SK-N-SH (cell line): ENCODE measurements at regions not wholly inside any gene's neighbourhood (a gene's known extent, or its start where the extent isn't known, plus 50 kb on each side); places are given as distances from the start of the nearest gene placed in this dataset.
A peak's percentile ranks its signal among the peaks of the same experiment; 100 is the strongest.

Source experiments
- CTCF ChIA-PET: fragments of 300-600, 350-600 bp; formaldehyde crosslinking; extraction: SDS; loops from one replicate; lab custom pipeline; 2021; lab: Yijun Ruan, JAX
- POLR2A ChIA-PET: fragments of 350-600 bp; sonication (Branson Sonifier 250); formaldehyde crosslinking; extraction: SDS; loops from one replicate; lab custom pipeline; 2020; ENCODE audit warnings: antibody characterized with exemption, inconsistent platforms; lab: Yijun Ruan, JAX
- DNase-seq: peaks from one replicate; pipeline ENCODE4 v3.0.0; 2012
- H2AFZ ChIP-seq: fragments of 200-600 bp; sonication (generic); 2 replicates; pipeline ENCODE4 v1.8.1; 2016; ENCODE audit warnings: antibody characterized with exemption, mild to moderate bottlenecking, low read depth
- H3F3A ChIP-seq: fragments of 200-600 bp; sonication (generic); replicated peaks from 2 replicates; pipeline ENCODE3; 2016; ENCODE audit warnings: antibody characterized with exemption, mild to moderate bottlenecking; ENCODE audit not compliant: insufficient read depth
- H3K27ac ChIP-seq, 2 experiments: fragments of 200-500 bp in 1 of 2; fragments of 200-600 bp in 1 of 2; sonication (Bioruptor generic) in 1 of 2; sonication (generic), shearing (Covaris generic) in 1 of 2; 2 replicates each; pipeline versions ENCODE4 v1.5.1 to v1.6.1; 2014 to 2016; ENCODE audit warnings: low read depth in 2 of 2, inconsistent platforms in 1 of 2, low read length in 1 of 2, mild to moderate bottlenecking in 1 of 2, mixed read lengths in 1 of 2
- H3K27me3 ChIP-seq: fragments of 200-600 bp; sonication (generic), shearing (Covaris generic); 2 replicates; pipeline ENCODE4 v1.6.1; 2016; ENCODE audit warnings: mixed run types; ENCODE audit not compliant: insufficient read depth
- H3K36me3 ChIP-seq, 2 experiments: fragments of 200-500 bp in 1 of 2; fragments of 200-600 bp in 1 of 2; sonication (Bioruptor generic) in 1 of 2; sonication (generic) in 1 of 2; replicated peaks in 1 of 2; 2 replicates each; pipeline versions ENCODE3 to v1.5.1; 2014 to 2016; ENCODE audit warnings: low read length in 1 of 2, mild to moderate bottlenecking in 1 of 2; ENCODE audit not compliant: insufficient read depth in 2 of 2, control insufficient read depth in 1 of 2
- H3K4me1 ChIP-seq, 2 experiments: fragments of 200-500 bp in 1 of 2; fragments of 200-600 bp in 1 of 2; sonication (Bioruptor generic) in 1 of 2; sonication (generic), shearing (Covaris generic) in 1 of 2; 2 replicates each; pipeline versions ENCODE4 v1.5.1 to v1.6.1; 2014 to 2016; ENCODE audit warnings: low read depth in 1 of 2, low read length in 1 of 2, mixed run types in 1 of 2; ENCODE audit not compliant: insufficient read depth in 2 of 2, control insufficient read depth in 1 of 2
- H3K4me2 ChIP-seq: fragments of 200-600 bp; sonication (generic), shearing (Covaris generic); 2 replicates; pipeline ENCODE4 v1.6.1; 2017; ENCODE audit warnings: mixed run types
- H3K4me3 ChIP-seq, 2 experiments: fragments of 200-500 bp in 1 of 2; fragments of 200-600 bp in 1 of 2; sonication (Bioruptor generic) in 1 of 2; sonication (generic), shearing (Covaris generic) in 1 of 2; 2 replicates each; pipeline versions ENCODE4 v1.5.1 to v1.8.1; 2014 to 2016; ENCODE audit warnings: low read depth in 2 of 2, inconsistent platforms in 1 of 2, low read length in 1 of 2, mild to moderate bottlenecking in 1 of 2, mixed read lengths in 1 of 2, moderate library complexity in 1 of 2
- H3K79me2 ChIP-seq: fragments of 200-600 bp; sonication (generic); 2 replicates; pipeline ENCODE4 v1.8.1; 2017; ENCODE audit warnings: mild to moderate bottlenecking; ENCODE audit not compliant: insufficient read depth
- H3K9ac ChIP-seq: fragments of 200-600 bp; sonication (generic); 2 replicates; pipeline ENCODE4 v1.6.1; 2017; ENCODE audit warnings: mixed run types
- H3K9me2 ChIP-seq: fragments of 200-600 bp; sonication (generic); 2 replicates; pipeline ENCODE4 v1.6.1; 2017; ENCODE audit warnings: mixed run types
- H3K9me3 ChIP-seq: fragments of 200-600 bp; sonication (generic); 2 replicates; pipeline ENCODE4 v1.6.1; 2017; ENCODE audit warnings: mixed run types, mild to moderate bottlenecking, moderate library complexity
- H4K20me1 ChIP-seq: fragments of 200-600 bp; sonication (generic); 2 replicates; pipeline ENCODE4 v1.6.1; 2017; ENCODE audit warnings: mild to moderate bottlenecking, mixed run types; ENCODE audit not compliant: insufficient read depth
- CHD2 ChIP-seq: fragments of 150-350 bp; IDR thresholded peaks from 2 replicates; pipeline ENCODE4 v1.6.1; 2018; ENCODE audit warnings: low read length; ENCODE audit not compliant: partially characterized antibody
- CTCF ChIP-seq: fragments of 200-600 bp; sonication (generic); IDR thresholded peaks from 2 replicates; pipeline ENCODE4 v1.6.1; 2017; ENCODE audit warnings: antibody characterized with exemption, mild to moderate bottlenecking, moderate library complexity
- ELF1 ChIP-seq: IDR thresholded peaks from 2 replicates; pipeline ENCODE4 v1.4.0; 2012
- FOSL2 ChIP-seq: IDR thresholded peaks from 2 replicates; pipeline ENCODE4 v1.4.0; 2012; ENCODE audit warnings: low read depth, mild to moderate bottlenecking, moderate library complexity, borderline replicate concordance
- FOXJ3 ChIP-seq: sonication (generic); formaldehyde crosslinking; IDR thresholded peaks from 2 replicates; pipeline ENCODE4 v1.5.1; 2020; ENCODE audit warnings: mild to moderate bottlenecking, missing genetic modification reagents
- FOXM1 ChIP-seq: IDR thresholded peaks from 2 replicates; pipeline ENCODE4 v1.4.0; 2012; ENCODE audit warnings: low read depth, mild to moderate bottlenecking
- GABPA ChIP-seq: IDR thresholded peaks from 2 replicates; pipeline ENCODE4 v1.4.0; 2012; ENCODE audit warnings: low read depth, mild to moderate bottlenecking
- GATA2 ChIP-seq: sonication (generic); formaldehyde crosslinking; IDR thresholded peaks from 2 replicates; pipeline ENCODE4 v1.5.0; 2020; ENCODE audit warnings: mild to moderate bottlenecking, missing genetic modification reagents
- JUND ChIP-seq: IDR thresholded peaks from 2 replicates; pipeline ENCODE4 v1.4.0; 2012
- MEF2A ChIP-seq: IDR thresholded peaks from 2 replicates; pipeline ENCODE4 v1.4.0; 2012; ENCODE audit warnings: low read depth, borderline replicate concordance
- NFIC ChIP-seq: IDR thresholded peaks from 2 replicates; pipeline ENCODE4 v1.4.0; 2012; ENCODE audit warnings: borderline replicate concordance
- PBX3 ChIP-seq: IDR thresholded peaks from 2 replicates; pipeline ENCODE4; 2012
- RAD21 ChIP-seq: IDR thresholded peaks from 2 replicates; pipeline ENCODE4 v1.6.1; 2012; ENCODE audit warnings: mild to moderate bottlenecking, low read length
- RCOR1 ChIP-seq: fragments of 150-350 bp; IDR thresholded peaks from 2 replicates; pipeline ENCODE4 v1.6.1; 2017; ENCODE audit warnings: antibody characterized with exemption, low read length
- RXRA ChIP-seq: IDR thresholded peaks from 2 replicates; pipeline ENCODE4 v1.4.0; 2012; ENCODE audit warnings: low read depth, mild to moderate bottlenecking, borderline replicate concordance
- TAF1 ChIP-seq: IDR thresholded peaks from 2 replicates; pipeline ENCODE4 v1.6.1; 2012; ENCODE audit warnings: low read depth, mild to moderate bottlenecking, low read length, moderate library complexity, borderline replicate concordance
- USF1 ChIP-seq: IDR thresholded peaks from 2 replicates; pipeline ENCODE4 v1.4.0; 2012; ENCODE audit warnings: low read depth, borderline replicate concordance
- YY1 ChIP-seq: IDR thresholded peaks from 2 replicates; pipeline ENCODE4 v1.4.0; 2012; ENCODE audit warnings: low read depth, mild to moderate bottlenecking
- WGBS: methylation state at CpG from one replicate; pipeline ENCODE4 v1.1.6; 2017; ENCODE audit warnings: low lambda C conversion rate; 5-methylcytosine and 5-hydroxymethylcytosine counted together

- Histone ChIP-seq H4K20me1 (no peaks in the 10 kb centered on the region), H3K9me3 (no peaks in the 10 kb centered on the region), H3K27me3 (no peaks in the 10 kb centered on the region), H3K9me2 (no peaks in the 10 kb centered on the region), H3K9ac (no peak overlapping the region), H3K4me1 (peaks cover 0 to 18% of the 10 kb centered on the region in 2 experiments; a peak in 2 of 4 replicates), H3K4me3 (no peak overlapping the region), H3K27ac (no peak overlapping the region), H3K79me2 (no peaks in the 10 kb centered on the region)
- ChIA-PET CTCF (interaction anchor here (0.7 to 3.2 kb wide), 8 partner anchors 14 to 230 kb away, joined by 3 to 17 read pairs (median 4); partner anchors contain the start of gene HUNK), POLR2A (no interaction called here)
- TF ChIP-seq FOSL2: no peak
- TF ChIP-seq GABPA: no peak
- no peak for TF ChIP-seq FOXJ3 (CRISPR knock-in tag)
- no peak for TF ChIP-seq YY1
- TF ChIP-seq MEF2A: no peak
- TF ChIP-seq RCOR1: no peak
- TF ChIP-seq ELF1: no peak
- TF ChIP-seq GATA2 (CRISPR knock-in tag): no peak
- TF ChIP-seq CHD2: no peak
- TF ChIP-seq NFIC: no peak
- TF ChIP-seq RAD21: peak; percentile 39
- TF ChIP-seq TAF1: no peak
- TF ChIP-seq CTCF: peak; percentile 52
- TF ChIP-seq, all 33 proteins: peak for 2
- 28% methylated on average over 3 of the region's 3 CpGs for WGBS
- Histone ChIP-seq H3K36me3 (no peaks in the 10 kb centered on the region), H3K4me2 (no peak overlapping the region), H3F3A (no peaks in the 10 kb centered on the region), H2AFZ (no peak overlapping the region)
- DNase-seq: peak; percentile 56
Observed at GRCh38 chr21:32096411-32096810, 182.4 kb downstream of the MIS18A start.

GRCh38 chr21:32094804-32095203 is 184.0 kb downstream of the MIS18A start:
- Histone ChIP-seq H3K9ac (no peak overlapping the region), H3K36me3 (no peaks in the 10 kb centered on the region), H3K4me3 (no peak overlapping the region), H3K4me2 (no peak overlapping the region), H2AFZ (no peak overlapping the region), H3K79me2 (no peaks in the 10 kb centered on the region), H3K9me3 (no peaks in the 10 kb centered on the region), H4K20me1 (no peaks in the 10 kb centered on the region), H3K9me2 (no peaks in the 10 kb centered on the region), H3K27ac (no peak overlapping the region), H3F3A (no peaks in the 10 kb centered on the region), H3K27me3 (no peaks in the 10 kb centered on the region), H3K4me1 (peaks cover 0 to 9% of the 10 kb centered on the region in 2 experiments; a peak in 2 of 4 replicates)
- ChIA-PET CTCF (no interaction called here), POLR2A (no interaction called here)
- 44% methylated on average over 2 of the region's 2 CpGs for WGBS
- TF ChIP-seq JUND (no peak), PBX3 (no peak), FOXM1 (no peak), USF1 (peak; percentile 86), RCOR1 (no peak), RXRA (no peak), FOSL2 (no peak)
- DNase-seq: no peak
